ENCODE measurements at regions not wholly inside any gene's neighbourhood (a gene's known extent, or its start where the extent isn't known, plus 50 kb on each side); places are given as distances from the start of the nearest gene placed in this dataset.
A peak's percentile ranks its signal among the peaks of the same experiment; 100 is the strongest.
"Not testable (repeated sequence)": the region's sequence is repeated elsewhere in the genome, so short reads cannot be mapped to it uniquely, and the experiment has no call there.

DNA sequence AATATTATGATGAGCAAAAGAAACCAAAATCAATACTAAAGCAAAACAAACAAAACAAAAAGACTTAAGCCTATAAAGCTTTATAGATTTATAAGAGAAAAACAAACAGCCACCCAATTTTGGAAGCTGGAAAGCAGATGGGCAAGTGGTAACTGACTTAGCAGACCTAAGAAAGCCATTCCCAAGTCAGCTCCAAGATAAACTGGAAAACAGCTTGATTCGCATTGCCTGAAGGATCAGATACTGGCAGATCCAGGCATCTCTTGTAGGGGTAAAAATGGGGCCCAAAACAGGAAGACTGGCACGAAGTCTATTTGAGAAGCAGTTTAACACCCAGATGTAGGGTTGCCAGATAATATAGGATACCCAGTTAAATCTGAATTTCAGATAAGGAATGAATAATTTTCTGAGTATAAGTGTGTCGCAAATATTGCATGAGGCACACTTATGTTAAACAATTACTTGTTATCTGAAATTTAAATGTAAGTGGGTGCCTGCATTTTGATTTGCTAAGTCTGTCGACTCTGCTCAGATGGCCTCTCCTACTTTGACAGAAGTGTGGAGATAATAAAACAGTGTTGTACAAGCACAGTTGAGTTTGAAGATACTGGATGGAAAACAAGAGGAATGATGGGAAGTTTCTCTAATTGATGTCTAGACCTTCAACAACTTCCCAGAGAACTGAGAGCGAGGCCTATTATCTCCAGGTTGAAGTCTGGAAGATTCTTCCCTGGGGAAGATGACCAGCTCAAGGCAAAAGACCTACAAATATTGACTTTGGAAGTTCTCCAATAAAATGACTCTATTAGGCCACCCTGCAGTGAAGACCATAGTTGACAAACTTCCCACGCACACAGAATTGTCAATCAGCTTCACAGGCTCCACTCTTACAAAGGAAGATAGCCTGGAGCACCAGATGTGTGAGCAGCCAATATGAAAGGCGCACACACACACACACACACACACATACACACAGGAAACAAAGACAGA lies 113.4 kb downstream of the FAM50B start:
- DNase-seq, result peak; percentile 75

DNA sequence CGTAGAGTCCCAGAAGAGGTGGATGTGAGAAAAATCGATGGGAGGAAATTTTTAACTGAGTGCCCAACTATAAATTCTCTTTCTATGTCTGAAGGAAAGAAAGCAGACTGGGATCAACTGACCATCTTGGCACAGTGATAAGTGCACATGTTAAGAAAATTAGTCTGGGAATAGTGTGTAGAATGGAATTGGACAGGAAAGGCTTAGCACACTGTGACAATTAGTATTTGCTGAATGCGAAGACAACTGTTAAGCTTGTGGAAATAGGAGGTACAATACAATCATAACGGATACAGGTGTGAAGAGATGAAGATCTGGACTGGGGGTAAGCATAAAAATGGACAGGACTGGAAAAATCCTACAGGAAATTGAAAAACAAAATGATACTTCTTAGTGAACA lies 114.3 kb downstream of the FAM50B start:
- DNase-seq, result no peak

DNA sequence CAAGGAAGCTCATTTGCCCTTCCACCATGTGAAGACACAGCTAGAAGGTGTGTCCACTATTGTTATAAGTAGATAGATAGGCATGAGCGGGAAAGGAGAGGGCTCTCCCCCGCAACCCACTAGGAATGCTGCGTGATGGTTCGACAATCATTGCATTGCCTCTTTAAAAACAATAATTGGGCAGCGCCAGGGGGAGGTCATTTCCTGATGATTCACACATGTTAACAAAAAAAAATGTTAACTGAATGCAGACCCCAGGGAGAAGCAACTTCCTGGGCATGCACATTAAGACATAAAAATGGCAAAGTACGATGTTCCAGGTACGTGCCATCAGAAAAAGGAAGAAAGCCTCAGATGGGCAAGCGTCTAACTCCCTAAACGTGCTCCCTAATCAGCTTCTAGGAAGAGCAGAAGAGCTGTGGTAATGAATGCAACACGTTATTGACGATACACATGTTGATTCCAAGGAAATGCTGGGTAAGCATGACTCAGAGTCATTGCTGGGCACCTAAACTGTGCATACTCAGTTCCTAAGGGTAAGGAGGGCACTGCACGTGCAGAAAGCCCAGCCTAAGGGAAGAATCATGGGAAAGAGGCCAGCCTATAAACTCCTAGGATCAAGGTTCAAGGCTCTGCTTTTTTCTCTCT lies 113.7 kb downstream of the FAM217A start:
- DNase-seq, result peak; percentile 55

DNA sequence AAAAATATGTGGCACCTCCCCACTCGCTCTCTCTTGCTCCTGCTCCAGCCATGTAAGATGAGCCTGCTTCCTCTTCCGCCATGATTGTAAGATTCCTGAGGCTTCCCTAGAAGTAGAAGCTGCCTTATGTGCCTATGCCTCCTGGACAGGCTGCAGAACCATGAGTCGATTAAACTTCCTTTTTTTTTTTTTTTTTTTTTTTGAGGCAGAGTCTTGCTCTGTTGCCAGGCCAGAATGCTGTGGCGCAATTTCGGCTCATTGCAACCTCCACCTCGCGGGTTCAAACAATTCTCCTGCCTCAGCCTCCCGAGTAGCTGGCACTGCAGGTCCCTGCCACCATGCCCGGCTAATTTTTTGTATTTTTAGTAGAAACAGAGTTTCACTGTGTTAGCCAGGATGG lies 112.5 kb downstream of the FAM217A start:
- no peak for DNase-seq

DNA sequence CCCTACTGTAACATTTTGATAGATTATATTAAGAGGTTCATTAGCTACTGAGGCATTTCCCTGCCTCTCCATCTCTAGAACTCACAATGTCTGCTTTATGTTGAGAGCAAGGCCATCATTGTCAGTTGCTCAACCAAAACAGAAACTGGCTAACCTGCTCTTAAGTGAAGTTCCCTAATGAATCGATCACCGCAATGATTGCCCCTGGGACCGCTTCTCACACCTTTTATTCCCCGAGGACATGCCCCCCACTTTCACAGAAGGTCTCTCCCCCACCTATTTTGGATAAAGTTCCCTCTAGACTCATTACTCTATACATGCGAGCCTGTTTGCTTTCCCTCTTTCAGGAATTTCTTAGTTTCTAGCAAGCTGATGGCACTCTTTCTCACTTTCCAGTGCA lies 108.8 kb downstream of the FAM217A start:
- DNase-seq, result no peak

DNA sequence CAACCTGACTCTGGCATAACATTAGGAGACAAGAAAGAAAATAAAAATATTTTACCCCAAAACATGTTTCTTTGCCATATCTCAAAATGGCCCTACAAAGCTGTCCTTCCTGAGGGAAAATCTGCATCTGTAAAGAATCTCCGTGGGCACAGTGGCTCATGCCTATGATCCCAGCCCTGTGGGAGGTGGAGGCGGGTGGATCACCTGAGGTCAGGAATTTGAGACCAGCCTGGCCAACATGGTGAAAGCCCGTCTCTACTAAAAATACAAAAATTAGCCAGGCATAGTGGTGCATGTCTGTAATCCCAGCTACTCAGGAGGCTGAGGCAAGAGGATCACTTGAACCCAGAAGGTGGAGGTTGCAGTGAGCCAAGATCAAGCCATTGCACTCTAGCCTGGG lies 105.8 kb downstream of the FAM217A start:
- DNase-seq, result not testable (repeated sequence)

DNA sequence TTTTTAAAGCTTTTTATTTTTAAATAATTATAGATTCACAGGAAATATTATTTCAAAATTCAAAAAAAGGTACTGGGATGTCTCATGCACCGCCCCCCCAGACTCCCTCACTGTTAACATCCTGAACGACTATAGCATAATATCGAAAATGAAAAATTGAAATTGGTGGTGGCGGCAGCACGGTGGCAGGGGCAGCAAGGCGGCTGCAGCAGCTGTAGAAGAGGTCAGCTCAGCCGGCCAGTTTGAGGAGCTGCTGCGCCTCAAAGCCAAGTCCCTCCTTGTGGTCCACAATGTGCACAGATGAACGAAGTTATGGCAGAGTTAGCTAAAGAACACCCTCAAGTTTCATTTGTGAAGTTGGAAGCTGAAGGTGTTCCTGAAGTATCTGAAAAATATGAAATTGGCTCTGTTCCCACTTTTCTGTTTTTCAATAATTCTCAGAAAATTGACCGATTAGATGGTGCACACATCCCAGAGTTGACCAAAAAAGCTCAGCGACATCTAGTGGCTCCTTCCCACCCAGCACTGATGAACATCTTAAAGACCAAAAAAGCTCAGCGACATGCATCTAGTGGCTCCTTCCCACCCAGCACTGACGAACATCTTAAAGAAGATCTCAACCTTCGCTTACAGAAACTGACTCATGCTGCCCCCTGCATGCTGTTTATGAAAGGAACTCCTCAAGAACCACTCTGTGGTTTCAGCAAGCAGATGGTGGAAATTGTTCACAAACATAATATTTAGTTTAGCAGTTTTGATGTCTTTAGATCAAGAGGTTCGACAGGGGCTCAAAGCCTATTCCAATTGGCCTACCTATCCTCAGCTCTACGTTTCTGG lies 100.8 kb downstream of the FAM217A start:
- peak; percentile 95 for DNase-seq

DNA sequence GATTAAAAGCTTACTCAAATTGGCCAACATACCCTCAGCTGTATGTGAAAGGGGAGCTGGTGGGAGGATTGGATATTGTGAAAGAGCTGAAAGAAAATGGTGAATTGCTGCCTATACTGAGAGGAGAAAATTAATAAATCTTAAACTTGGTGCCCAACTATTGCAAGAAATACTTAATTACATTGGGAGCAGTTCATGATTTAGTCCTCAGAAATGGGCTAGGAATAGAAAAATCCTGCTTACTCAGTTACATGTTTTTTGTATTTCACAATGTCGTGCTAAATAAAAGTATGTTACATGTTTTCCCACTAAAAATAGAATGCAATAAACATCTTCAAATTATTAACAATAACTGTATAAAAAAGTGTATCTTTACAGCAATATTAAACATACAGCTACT lies 100.0 kb downstream of the FAM217A start:
- not testable (repeated sequence) for DNase-seq

DNA sequence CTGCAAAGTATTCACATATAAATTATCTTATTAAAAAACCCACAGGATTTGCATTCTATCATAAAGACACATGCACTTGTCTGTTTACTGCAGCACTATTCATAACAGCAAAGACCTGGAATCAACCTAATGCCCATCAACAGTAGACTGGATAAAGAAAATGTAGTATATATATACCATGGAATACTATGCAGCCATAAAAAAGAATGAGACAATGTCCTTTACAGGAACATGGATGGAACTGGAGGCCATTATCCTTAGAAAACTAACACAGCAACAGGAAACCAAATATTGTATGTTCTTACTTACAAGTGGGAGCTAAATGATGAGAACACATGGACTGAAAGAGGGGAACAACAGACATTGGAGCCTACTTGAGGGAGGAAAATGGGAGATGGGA lies 97.0 kb downstream of the FAM217A start:
- DNase-seq, result no peak

DNA sequence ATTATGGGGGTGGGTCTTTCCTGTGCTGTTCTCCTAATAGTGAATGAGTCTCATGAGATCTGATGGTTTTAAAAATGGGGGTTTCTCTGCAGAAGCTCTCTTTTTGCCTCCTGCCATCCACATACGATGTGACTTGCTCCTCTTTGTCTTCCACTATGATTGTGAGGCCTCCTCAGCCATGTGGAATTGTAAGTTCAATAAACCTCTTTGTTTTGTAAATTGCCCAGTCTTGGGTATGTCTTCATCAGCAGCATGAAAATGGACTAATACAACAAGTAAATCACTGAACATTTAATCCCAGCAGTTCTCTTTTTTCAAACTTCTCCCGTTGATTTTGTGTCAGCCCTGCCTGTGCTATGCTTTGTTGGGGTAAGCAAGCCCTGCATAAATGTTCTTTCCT lies 95.2 kb downstream of the FAM217A start:
- no peak for DNase-seq

DNA sequence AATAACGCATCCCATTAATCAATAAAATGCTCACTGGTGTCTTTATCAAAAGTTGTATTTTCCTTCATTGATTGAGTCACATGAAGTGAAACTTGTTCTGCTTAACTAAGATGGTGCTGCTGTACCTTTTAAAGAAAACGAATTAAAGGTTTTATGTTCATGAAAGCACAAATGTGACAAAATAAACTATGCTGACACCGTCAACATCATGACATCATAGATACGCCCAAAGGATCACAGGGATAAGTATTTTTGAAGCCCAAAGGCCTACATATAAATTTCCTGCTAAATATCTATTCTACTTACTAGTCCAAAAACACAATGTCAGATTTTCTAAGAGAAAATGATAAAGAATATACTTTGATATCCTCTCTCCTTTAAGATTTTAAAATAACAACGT lies 94.4 kb downstream of the FAM217A start:
- no peak for DNase-seq

DNA sequence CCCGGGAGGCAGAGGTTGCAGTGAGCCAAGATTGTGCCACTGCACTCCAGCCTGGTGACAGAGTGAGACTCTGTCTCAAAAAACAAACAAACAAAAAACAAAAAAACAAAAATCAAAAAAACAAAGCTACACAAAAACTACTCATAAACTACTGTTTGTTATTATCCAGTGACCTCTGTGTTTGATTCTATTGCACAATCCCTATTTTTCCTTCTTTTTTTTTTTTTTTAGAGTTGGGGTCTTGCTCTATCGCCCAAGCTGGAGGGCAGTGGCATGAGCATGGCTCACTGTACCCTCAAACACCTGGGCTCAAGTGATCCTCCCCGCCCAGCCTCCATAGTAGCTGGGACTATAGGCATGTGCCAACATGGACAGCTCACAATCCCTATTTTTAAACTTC lies 92.7 kb downstream of the FAM217A start:
- DNase-seq, result no peak

DNA sequence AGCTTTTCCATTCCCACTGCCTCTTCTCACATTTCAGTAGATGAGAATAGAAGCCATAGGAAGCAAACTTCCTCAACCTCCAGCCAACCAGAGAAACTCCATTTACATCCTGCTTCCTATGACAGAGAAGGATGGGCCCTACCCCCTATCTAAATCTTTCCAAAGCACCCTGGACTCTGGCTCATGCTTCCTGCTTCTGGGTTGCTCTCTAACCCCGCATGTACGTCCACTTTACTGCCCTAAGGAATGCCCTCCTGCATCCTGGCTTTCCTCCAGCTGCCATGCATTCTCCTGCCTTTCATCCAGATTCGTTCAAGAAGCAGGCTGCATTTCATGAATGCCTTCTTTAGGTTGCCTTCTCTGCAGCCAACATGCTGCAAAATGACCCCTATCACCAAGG lies 91.9 kb downstream of the FAM217A start:
- DNase-seq, result peak; percentile 63

DNA sequence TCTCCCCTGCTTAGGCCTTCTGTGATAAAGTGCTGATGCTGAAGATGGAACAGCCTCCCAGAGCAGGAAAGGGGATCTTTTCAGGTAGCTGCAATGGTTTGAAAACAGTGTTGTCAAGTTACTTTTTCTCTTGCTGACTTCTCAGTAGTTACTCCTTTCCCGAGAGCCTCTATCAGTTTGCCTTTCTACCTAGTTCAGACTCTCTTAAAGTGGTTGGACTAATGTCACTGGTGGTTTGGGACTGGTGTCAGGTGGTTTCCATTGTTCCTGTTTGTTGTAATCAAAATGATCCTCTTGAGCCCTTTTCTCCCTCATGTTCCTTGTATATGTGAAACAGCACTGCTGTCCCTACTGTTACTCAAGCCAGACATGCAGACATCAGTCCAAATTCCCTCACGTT lies 91.4 kb downstream of the FAM217A start:
- DNase-seq, result no peak

DNA sequence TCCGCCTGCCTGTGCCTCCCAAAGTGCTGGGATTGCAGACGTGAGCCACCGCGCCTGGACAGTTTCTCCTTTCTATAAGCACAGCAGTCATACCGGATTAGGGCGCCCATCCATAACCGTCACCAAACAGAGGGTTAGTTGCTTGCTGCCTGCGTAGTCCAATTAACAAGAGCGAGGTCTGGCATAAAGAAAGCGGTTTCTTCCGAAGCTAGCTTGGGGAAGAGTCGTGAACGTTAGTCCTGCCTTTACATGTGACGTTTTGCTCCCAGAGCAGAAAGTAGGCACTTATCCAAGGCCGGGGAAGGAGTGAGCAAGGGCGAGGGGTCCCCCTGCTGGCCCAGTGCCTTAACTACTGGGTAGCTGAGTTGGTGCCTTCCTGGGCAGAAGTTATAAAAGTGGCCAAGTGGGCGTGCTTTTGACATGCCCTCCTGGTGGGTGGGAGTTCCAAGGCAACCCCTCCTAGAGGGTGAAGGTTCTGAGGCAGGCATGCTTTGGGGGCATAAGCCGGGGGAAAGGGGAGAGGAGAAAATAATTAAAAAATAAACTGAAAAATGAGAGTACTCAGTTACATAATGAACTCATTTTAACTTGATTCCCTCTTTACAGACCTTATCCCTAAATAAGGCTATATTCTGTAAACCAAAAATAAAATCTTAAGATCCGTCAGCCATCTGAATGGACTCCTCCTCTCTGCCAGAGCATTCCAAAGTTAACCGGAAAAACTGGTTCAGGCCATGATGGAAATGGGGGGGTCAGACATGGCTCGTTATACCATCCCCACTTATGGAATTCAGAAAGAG lies 88.0 kb downstream of the FAM217A start:
- DNase-seq, result peak; percentile 91

DNA sequence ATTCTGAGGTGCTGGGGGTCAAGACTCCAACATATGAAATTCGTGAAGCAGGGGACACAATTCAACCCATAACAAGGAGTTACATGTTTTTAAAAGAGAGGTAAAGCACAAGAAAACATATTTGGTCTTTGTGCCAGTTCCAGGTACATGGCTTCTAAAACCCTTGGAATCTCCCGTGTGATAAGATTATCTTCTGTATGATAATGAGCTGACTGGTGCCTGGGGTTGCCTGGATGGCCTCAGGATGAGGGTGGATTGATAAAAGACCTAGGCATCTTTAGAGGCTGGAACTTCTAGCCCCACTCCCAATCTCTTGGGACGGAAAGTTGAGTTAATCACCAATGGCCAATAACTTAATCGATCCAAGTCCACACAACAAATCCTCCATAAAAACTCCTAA lies 87.0 kb downstream of the FAM217A start:
- DNase-seq, result no peak

DNA sequence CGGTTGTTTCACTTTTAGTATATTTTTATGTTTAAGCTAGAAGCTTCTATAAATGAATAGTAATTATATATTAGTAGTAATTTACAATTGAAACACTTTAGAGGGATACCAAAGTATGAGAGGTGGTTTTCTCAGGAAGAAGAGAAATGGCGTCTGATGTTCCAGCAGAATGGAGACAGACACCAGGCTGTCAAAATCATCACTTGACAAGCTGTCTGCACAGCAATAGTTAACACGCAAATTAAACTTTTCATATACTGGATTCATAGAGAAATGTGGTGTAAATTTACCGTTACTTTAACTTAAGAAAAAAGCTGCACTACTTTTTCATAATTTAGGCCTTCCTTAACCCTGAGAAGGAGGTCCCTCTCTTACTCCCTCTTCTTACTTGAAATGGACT lies 82.6 kb downstream of the FAM217A start:
- DNase-seq, result no peak

DNA sequence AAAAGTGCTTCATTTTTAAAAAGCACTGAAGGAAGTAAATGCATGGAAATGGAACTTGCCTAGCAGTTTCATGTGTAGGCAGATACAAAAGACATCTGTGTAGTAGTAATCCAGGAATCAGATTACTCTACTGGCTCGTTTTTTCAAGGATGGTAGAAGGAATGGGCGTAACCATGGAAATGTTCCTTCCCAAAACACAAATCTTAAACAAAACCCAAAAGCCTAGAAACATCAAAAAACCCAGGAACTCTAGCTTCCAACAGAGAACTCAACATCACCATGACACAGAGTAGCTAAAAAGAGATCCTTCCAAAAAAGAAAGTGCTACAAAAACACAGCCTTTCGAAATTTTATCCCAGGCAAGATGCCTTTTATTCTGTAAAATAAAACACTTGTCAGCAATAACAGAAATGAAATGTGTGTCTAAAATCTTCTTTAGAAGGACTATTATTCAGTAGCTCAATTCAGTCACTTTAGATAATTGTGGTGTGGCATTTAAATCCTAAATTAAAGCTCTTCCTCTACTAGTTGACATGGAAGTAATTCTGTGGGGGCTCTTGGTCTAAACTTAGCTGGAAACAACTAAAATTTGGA lies 81.7 kb downstream of the FAM217A start:
- DNase-seq, result peak; percentile 43

DNA sequence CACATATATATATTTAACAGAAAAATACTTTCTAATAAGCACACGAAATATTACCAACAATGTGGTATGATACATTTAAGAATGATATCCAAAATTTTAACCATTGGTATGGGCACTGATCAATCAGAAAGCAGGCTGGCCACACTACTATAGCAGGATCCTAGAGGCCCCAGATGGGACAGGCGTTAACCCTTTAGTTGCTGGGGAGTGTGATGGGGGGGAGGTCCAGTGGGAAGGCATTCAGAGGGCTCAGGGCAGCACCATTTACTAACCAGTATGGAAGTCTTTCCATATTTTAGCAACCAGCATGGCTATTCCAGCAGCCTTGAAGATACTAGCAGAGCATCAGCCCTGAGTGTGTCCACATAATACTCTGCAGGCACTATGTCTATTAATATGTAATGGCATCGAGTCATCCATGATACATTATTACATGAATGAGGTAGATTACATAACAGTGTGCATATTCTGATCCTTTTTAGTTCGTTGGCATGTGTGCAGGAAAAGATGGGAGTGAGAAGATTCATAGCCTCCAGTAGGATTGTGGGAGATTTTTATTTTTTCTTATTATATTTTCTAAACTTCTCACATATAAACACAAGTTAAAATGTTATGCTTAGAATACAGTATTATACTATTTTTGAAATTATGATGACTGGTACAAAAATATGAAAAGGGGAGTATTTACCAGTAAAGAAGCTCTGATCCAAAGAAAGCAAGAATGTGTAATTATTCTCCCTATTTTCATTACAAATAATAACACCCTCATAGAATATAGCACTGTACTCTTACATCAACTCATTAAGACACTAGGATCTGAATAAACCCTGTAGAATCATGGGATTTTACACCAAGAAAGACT lies 78.9 kb downstream of the FAM217A start:
- no peak for DNase-seq

DNA sequence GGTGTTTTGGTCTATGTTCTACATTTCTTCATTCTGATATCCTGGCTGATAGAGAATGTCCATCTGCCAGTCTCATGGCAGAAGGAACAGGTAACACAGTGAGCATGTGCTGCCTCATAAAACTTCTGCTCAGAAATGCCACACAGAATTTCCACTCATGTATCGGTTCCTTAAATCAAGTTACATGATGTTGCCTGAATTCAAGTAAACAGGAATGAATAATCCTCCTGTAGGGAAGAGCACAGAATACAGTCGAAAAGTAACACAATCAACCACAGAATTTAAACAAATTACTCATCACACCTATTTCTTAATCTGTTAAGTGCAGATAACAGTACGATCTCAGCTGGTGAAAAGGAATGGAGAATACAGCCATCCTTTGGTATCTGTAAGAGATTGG lies 74.7 kb downstream of the FAM217A start:
- DNase-seq, result no peak

Measured in fibroblast of skin of scalp (primary cell).